ENCODE measurements at regions not wholly inside any gene's neighbourhood (a gene's known extent, or its start where the extent isn't known, plus 50 kb on each side); places are given as distances from the start of the nearest gene placed in this dataset.

DNA sequence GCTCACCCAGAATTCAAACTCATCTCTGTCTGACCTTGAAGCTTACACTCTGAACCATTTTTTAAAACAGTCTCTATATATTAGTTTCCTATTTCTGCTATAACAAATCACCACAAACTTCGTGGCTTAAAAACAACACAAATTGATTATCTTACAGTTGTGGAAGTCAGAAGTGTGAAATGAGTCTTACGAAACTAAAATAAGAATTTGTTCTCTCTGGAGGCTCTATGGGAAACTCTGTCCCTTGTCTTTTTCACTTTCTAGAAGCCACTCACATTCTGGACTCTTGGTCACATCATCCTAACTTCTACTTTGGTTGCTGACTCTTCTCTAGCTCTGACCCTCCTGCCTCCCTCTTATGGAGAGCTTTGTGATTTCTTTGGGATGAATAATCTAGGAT, 429.3 kb upstream of the THBS1 start:
- TF ChIP-seq ZNF274 (IDR thresholded peaks at IDR 0.05; ENCODE audit: low read depth, low read length) = no peak
- TF ChIP-seq SUZ12 (IDR thresholded peaks at IDR 0.05; ENCODE audit: extremely low read depth, insufficient read depth, insufficient read length) = no peak
